ENCODE measurements at regions not wholly inside any gene's neighbourhood (a gene's known extent, or its start where the extent isn't known, plus 50 kb on each side); places are given as distances from the start of the nearest gene placed in this dataset.

- no peaks in the 10 kb centered on the region for H3K36me3 ChIP-seq
- no peak for DNase-seq (ENCODE audit: low read depth in 1 of 2, low spot score in 1 of 2)
- H3K4me3 ChIP-seq = no peak overlapping the region
- H3K4me1 ChIP-seq (ENCODE audit: low read depth) = no peaks in the 10 kb centered on the region
- H3K27me3 ChIP-seq = no peaks in the 10 kb centered on the region
- no peak overlapping the region for H3K27ac ChIP-seq
- TF ChIP-seq CTCF (IDR thresholded peaks at IDR 0.05; ENCODE audit: low read depth, low read length) = no peak
- no peaks in the 10 kb centered on the region for H3K9me3 ChIP-seq (ENCODE audit: low read depth)
Observed at GRCh38 chr10:62617652-62618051, 186.9 kb upstream of the ADO start.

- H3K9me3 ChIP-seq (ENCODE audit: low read depth) = no peaks in the 10 kb centered on the region
- no peaks in the 10 kb centered on the region for H3K4me1 ChIP-seq (ENCODE audit: low read depth)
- H3K4me3 ChIP-seq = no peak overlapping the region
- TF ChIP-seq CTCF (IDR thresholded peaks at IDR 0.05; ENCODE audit: low read depth, low read length) = no peak
- no peak for DNase-seq (ENCODE audit: low read depth in 1 of 2, low spot score in 1 of 2)
- H3K27me3 ChIP-seq = no peaks in the 10 kb centered on the region
- no peaks in the 10 kb centered on the region for H3K36me3 ChIP-seq
- H3K27ac ChIP-seq = no peak overlapping the region
Observed at GRCh38 chr10:62618054-62618453, 186.5 kb upstream of the ADO start.

GRCh38 chr10:62618576-62619412, 185.7 kb upstream of the ADO start:
- Histone ChIP-seq H3K9me3 (ENCODE audit: low read depth) (no peaks in the 10 kb centered on the region), H3K27ac (no peak overlapping the region), H3K27me3 (no peaks in the 10 kb centered on the region), H3K36me3 (no peaks in the 10 kb centered on the region), H3K4me1 (ENCODE audit: low read depth) (no peaks in the 10 kb centered on the region), H3K4me3 (no peak overlapping the region)
- no peak for TF ChIP-seq CTCF (IDR thresholded peaks at IDR 0.05; ENCODE audit: low read depth, low read length)
- peak in 1 of 2 donors; percentile 79 for DNase-seq (ENCODE audit: low read depth in 1 of 2, low spot score in 1 of 2)

- Histone ChIP-seq H3K27me3 (no peaks in the 10 kb centered on the region), H3K9me3 (ENCODE audit: low read depth) (no peaks in the 10 kb centered on the region), H3K4me3 (no peak overlapping the region), H3K36me3 (no peaks in the 10 kb centered on the region), H3K27ac (no peak overlapping the region), H3K4me1 (ENCODE audit: low read depth) (no peaks in the 10 kb centered on the region)
- no peak for TF ChIP-seq CTCF (IDR thresholded peaks at IDR 0.05; ENCODE audit: low read depth, low read length)
- no peak for DNase-seq (ENCODE audit: low read depth in 1 of 2, low spot score in 1 of 2)
Observed at GRCh38 chr10:62619413-62619738, 185.1 kb upstream of the ADO start.

- no peak overlapping the region for H3K4me3 ChIP-seq
- no peaks in the 10 kb centered on the region for H3K36me3 ChIP-seq
- DNase-seq (ENCODE audit: low read depth in 1 of 2, low spot score in 1 of 2) = no peak
- H3K27ac ChIP-seq = no peak overlapping the region
- H3K4me1 ChIP-seq (ENCODE audit: low read depth) = no peaks in the 10 kb centered on the region
- H3K9me3 ChIP-seq (ENCODE audit: low read depth) = no peaks in the 10 kb centered on the region
- no peaks in the 10 kb centered on the region for H3K27me3 ChIP-seq
- TF ChIP-seq CTCF (IDR thresholded peaks at IDR 0.05; ENCODE audit: low read depth, low read length) = no peak
Observed at GRCh38 chr10:62620491-62620890, 184.0 kb upstream of the ADO start.
